Upper lobe of left lung (tissue), 4 donors: ENCODE measurements at regions not wholly inside any gene's neighbourhood (a gene's known extent, or its start where the extent isn't known, plus 50 kb on each side); places are given as distances from the start of the nearest gene placed in this dataset.
"Not testable (repeated sequence)": the region's sequence is repeated elsewhere in the genome, so short reads cannot be mapped to it uniquely, and the experiment has no call there.

Source experiments
- POLR2A ChIP-seq, 4 donors: fragments of 450-650 bp; IDR thresholded peaks; one replicate each; pipeline ENCODE4 v1.5.1; 2016 to 2017; ENCODE audit warnings: antibody characterized with exemption in 4 of 4, mild to moderate bottlenecking in 2 of 4
- POLR2AphosphoS5 ChIP-seq, 2 donors: sonication (generic); formaldehyde crosslinking; IDR thresholded peaks; one replicate each; pipeline ENCODE4 v1.5.1; 2017; ENCODE audit warnings: antibody characterized with exemption in 2 of 2

- TF ChIP-seq POLR2AphosphoS5, POLR2A (IDR thresholded peaks at IDR 0.05): not testable (repeated sequence)
These were observed 469.6 kb upstream of the ZNG1F start for GRCh38 chr9:41658706-41659105.
